Tibial nerve (tissue), 4 donors: ENCODE measurements at regions not wholly inside any gene's neighbourhood (a gene's known extent, or its start where the extent isn't known, plus 50 kb on each side); places are given as distances from the start of the nearest gene placed in this dataset.

ENCODE experiments used
- CTCF ChIP-seq, 5 experiments: fragments of 200-600 bp in 3 of 5; fragments of 450-650 bp in 2 of 5; sonication (generic) in 3 of 5; IDR thresholded peaks; one replicate each; pipeline ENCODE4 v1.5.1; 2016 to 2019; ENCODE audit warnings: antibody characterized with exemption in 5 of 5, mild to moderate bottlenecking in 3 of 5, moderate library complexity in 2 of 5
- EP300 ChIP-seq, 2 donors: sonication (generic); formaldehyde crosslinking; IDR thresholded peaks; one replicate each; pipeline ENCODE4 v1.6.1; 2017; ENCODE audit warnings: antibody characterized with exemption in 2 of 2, mild to moderate bottlenecking in 1 of 2

DNA sequence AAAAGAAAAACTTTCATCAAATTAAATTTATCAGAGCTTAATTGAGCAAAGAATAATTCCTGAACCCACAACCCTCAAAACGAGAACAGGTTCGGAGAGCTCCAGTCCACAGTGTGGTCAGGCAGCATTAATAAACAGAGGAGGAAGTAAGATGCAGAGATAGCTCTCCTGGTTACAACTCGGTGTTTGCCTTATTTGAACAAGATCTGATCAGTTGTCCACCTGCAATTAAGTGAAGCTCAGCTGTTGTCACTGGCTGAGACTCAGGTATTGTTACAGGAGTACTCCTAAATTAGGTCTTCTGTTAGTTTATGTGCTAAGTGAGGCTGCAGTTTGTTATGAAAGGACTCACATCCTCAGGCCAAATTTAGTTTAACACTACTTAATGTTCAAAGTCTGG is 451.4 kb upstream of the PDE3A start:
- TF ChIP-seq CTCF (IDR thresholded peaks at IDR 0.05) (no peak), EP300 (IDR thresholded peaks at IDR 0.05) (no peak)
